ENCODE measurements at regions not wholly inside any gene's neighbourhood (a gene's known extent, or its start where the extent isn't known, plus 50 kb on each side); places are given as distances from the start of the nearest gene placed in this dataset.

DNA sequence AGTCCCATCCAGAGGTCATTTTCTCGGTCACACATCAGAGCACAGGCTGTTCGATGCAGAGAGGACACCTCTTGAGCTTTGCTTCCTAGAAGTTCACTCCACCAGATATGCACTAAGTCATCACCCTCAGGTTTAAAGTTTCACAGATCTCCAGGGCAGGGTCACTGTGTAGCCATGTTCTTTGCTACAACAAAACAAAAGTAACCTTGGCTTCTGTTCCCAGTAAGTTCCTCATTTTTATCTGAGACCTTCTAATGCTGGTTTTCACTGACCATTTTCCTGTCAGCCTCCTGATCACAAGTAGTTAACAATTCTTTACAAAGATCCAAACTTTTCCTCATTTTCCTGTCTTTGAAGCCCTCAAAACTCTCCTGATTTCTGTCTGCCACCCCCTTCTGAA is 97.5 kb upstream of the CTSV start:
- TF ChIP-seq POLR2A (IDR thresholded peaks at IDR 0.05) = no peak
- TF ChIP-seq, protein P1, sequence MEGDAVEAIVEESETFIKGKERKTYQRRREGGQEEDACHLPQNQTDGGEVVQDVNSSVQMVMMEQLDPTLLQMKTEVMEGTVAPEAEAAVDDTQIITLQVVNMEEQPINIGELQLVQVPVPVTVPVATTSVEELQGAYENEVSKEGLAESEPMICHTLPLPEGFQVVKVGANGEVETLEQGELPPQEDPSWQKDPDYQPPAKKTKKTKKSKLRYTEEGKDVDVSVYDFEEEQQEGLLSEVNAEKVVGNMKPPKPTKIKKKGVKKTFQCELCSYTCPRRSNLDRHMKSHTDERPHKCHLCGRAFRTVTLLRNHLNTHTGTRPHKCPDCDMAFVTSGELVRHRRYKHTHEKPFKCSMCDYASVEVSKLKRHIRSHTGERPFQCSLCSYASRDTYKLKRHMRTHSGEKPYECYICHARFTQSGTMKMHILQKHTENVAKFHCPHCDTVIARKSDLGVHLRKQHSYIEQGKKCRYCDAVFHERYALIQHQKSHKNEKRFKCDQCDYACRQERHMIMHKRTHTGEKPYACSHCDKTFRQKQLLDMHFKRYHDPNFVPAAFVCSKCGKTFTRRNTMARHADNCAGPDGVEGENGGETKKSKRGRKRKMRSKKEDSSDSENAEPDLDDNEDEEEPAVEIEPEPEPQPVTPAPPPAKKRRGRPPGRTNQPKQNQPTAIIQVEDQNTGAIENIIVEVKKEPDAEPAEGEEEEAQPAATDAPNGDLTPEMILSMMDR (IDR thresholded peaks at IDR 0.05) = no peak
